ENCODE measurements at regions not wholly inside any gene's neighbourhood (a gene's known extent, or its start where the extent isn't known, plus 50 kb on each side); places are given as distances from the start of the nearest gene placed in this dataset.

DNA sequence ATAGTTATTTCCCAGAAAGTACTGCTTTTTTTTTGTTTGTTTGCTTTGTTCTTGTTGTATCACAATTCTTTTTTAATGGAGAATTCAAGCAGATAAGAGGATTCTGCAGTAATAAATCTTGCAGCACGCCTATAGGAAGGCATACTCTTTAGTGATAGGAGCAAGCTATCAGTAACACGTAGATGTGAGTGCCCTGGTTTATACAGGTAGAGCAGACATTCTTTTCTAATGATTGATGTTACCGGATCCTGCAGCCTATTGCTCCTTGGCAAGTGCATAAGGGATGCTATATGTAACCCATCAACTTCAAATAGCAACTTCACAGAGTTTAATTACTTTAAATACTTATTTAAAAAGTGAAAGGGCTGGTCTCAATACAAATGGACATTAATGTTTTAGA lies 834.2 kb upstream of the GCFC2 start:
- TF ChIP-seq ZNF274 (IDR thresholded peaks at IDR 0.05; ENCODE audit: low read depth, low read length): no peak

DNA sequence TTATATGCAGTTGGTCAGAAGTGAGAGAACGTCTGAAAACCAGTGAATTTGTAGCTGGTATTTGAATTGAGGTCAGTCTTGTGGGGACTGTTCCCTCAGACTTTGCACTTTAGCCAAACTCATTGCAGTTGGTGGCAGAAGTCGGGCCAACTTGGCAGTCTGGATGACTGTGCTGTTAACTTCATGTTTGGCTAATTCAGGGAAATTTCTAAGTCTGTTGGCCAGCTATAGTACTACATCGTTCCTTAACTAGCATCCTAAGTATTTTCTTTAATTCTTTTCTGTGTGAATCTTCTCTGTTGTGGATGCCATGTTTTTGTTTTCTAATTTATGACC lies 806.8 kb upstream of the GCFC2 start:
- no peak for TF ChIP-seq ZNF274 (IDR thresholded peaks at IDR 0.05; ENCODE audit: low read depth, low read length)
- H3K4me3 ChIP-seq (ENCODE audit: low read length): no peak overlapping the region

More for the DNA sequence above, 834.2 kb upstream of the GCFC2 start:
- H3K4me3 ChIP-seq (ENCODE audit: low read length): no peak overlapping the region

DNA sequence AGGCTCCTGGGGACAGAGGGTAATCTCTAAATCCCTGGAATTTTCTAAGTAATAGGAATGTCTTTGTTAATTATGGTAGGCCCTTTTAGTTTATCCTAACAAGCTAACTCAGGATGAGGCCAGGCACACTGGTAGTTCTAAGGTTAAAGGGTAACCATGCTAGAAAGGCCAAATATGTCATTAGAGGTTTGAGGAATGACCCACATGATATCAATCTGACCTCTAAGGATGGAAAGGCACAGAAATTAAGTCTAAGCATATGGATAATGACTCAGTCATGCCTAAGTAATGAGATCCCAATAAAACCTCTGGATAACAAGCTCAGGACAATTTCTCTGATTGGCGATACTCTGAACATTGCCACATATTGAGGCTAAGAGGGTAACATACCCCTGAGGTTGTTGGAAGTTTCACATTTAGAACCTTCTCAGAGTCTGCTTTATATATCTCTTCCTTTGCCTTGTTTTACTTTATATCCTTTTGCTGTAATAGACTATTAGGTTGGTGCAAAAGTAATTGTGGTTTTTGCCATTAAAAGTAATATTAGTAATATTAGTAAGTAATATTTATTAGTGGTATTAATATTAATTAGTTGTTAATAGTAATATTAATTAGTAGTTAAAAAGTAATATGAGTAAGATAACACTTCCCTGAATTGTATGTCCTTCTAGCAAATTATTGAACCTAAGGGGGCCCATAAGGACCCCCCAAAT lies 806.3 kb upstream of the GCFC2 start:
- TF ChIP-seq ZNF274 (IDR thresholded peaks at IDR 0.05; ENCODE audit: low read depth, low read length): no peak

DNA sequence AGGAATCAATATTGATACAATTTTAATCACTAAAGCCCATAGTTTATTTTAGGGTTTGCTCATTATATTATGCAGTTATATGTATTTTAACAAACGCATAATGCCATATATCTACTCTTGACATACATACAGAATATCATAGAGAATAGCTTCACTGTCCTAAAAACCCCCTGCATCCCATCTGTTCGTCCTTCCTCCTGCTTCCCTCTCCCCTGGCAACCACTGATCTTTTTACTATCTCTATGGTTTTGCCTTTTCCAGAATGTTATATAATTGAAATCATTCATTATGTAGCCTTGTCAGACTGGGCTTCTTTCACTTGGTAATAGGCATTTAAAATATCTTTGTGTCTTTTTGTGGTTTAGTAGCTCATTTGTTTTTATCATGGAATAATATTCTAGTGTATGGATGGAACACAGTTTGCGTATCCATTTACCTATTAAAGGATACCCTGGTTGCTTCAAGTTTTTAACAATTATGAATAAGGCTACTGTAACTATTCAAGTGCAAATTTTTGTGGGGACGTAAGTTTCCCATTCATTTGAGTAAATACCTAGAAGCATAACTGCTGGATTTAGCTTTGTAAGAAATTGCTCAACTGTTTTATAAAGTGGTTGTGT lies 801.6 kb upstream of the GCFC2 start:
- TF ChIP-seq ZNF274 (IDR thresholded peaks at IDR 0.05; ENCODE audit: low read depth, low read length): no peak

More for the DNA sequence above, 806.3 kb upstream of the GCFC2 start:
- no peak overlapping the region for H3K4me3 ChIP-seq (ENCODE audit: low read length)

DNA sequence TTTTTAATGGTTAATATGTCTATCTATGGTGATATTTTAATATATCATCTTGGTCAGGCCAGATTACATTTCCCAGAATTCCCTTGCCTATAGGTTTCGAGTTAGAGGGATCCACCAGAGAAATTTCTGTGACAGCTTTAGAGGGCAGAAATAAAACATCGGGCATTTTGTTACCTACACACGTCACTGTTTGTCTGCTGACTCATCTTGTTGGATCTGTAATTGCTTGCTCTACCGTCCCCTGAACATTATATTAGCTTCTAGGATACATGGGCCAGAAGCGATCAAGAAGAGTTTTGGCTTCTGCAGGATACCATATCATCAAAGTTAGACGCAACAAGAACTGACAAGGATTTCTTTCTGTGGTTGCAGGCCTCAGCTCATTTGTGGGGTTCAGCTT lies 795.8 kb upstream of the GCFC2 start:
- H3K4me3 ChIP-seq (ENCODE audit: low read length): no peak overlapping the region
- TF ChIP-seq ZNF274 (IDR thresholded peaks at IDR 0.05; ENCODE audit: low read depth, low read length): no peak

More for the DNA sequence above, 801.6 kb upstream of the GCFC2 start:
- no peak overlapping the region for H3K4me3 ChIP-seq (ENCODE audit: low read length)

DNA sequence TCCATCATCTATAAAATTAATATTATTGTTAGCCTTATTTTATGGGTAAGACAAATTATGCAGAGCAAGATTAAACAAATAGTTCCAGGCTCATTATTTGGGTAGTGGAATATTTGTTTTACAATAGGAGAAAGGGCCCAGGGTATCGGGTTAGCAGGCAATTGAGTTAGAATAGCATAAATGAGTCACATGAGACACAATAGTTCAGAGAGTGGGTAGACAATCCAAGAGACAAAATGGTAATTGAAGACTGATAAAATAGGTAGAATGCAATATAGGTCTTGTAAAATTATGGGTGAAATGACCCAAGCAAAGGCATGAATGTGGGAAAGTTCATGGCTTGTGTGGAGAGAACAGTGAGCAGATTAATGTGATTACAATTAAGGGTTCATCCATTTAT lies 790.9 kb upstream of the GCFC2 start:
- no peak overlapping the region for H3K4me3 ChIP-seq (ENCODE audit: low read length)
- TF ChIP-seq ZNF274 (IDR thresholded peaks at IDR 0.05; ENCODE audit: low read depth, low read length): no peak

DNA sequence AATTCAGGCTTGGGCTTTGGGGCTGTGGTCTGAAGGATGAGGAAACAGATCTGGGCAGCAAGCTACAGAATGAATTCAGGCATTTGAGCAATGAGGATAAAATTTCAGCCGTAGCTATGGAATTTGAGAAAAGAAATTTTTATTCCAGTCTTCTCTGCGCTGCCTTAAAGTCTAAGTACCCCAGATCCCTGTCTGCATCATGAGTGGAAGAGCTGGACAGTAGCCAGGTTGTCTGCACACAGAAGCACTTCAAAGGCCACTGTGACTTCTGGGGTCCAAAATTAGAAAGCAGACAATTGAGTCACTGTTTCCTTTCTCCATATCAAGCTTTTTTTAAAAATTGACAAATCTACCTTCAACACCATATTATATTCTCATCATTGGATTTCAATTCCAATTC lies 787.6 kb upstream of the GCFC2 start:
- H3K4me3 ChIP-seq (ENCODE audit: low read length): no peak overlapping the region
- no peak for TF ChIP-seq ZNF274 (IDR thresholded peaks at IDR 0.05; ENCODE audit: low read depth, low read length)

DNA sequence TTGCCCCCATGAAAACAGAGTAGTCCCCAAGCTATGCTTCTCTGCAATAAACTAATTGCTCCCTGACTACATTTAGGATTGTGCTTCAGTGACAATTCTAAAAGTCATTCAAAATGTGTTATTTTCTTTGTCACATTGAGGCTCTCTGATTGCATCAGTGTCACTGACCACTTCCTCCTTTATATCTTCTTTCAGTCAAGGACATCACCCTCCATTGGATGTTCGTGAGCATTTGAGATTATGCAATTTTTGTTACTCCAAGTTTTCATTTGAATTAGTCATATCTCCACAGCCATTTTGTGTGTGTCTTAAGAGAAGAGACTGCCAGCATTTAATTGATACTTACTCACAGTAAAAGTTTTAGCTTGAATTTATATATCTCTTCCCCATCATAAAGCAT lies 780.8 kb upstream of the GCFC2 start:
- no peak overlapping the region for H3K4me3 ChIP-seq (ENCODE audit: low read length)
- TF ChIP-seq ZNF274 (IDR thresholded peaks at IDR 0.05; ENCODE audit: low read depth, low read length): no peak

DNA sequence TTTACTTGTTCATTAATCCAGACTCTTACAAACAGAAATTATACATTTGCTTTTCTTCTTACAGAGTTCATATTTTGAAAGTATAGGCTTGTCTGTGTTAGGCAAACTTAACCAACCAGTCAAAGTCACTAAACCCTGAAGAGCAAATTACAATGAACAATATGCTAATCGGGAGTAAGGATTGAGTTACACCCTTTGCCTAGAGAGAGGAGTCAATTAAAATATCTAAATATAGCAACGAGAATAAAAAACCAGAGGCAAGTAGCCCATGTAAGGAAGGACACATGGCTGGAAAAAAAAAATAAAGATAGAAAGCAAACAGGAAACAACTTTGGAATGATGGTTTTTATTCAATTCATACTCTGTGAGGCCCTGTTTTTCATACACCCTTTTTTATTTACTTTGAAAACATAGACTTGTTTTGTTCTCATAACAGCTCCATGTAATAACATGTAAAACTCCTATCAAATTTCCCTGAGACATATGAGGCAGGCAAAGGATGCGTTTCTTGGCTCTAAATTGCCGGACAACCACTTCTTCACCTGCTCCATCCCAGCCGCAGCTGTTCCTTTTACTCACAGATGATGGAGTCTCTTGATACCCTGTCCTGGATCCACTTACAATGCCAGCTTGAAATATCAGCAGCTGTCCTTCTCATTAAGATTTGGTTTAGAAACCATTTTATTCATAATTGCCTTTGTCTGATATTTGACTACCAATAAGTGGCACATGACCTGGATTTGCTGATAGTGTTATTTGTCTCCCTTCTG lies 767.7 kb upstream of the GCFC2 start:
- no peak for TF ChIP-seq ZNF274 (IDR thresholded peaks at IDR 0.05; ENCODE audit: low read depth, low read length)
- H3K4me3 ChIP-seq (ENCODE audit: low read length): no peak overlapping the region

DNA sequence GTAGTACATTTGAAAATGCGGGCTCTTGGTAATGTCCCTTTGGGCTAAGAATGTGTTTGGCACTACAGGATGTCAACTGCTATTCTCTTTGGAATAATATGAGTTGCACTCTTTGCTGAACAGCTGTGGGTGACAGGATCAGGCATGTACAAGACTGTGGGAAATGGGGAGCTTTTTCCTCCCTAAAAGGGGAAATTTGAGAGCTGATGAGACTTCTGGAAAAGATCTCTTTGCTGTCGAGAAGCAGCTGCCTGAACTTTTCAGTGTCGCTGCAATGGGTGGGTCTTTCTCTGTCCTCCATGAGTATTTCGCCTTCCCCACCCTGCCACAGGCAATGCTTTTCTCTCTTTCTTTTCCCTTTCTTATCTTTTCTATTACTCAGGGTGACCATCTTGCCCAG lies 762.2 kb upstream of the GCFC2 start:
- TF ChIP-seq ZNF274 (IDR thresholded peaks at IDR 0.05; ENCODE audit: low read depth, low read length): no peak
- H3K4me3 ChIP-seq (ENCODE audit: low read length): no peak overlapping the region

DNA sequence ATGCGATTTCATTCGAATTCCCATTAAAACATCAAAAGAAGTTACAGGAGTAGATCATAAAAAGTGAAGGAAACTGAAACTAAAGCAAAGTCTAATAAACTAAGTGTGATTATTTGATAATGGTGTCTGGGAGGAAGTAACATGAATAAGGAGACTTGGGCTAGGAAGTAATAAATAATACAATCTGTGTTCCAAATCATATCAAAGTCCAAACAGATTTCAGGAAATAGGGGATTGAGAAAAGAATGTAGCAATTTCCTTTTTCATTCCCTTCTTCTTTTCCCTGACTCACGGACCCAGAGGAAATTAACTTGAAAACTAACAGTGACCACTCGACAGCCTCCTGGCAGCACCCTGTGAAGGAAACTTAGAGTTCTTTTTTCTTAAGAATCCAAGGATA lies 758.4 kb upstream of the GCFC2 start:
- no peak for TF ChIP-seq ZNF274 (IDR thresholded peaks at IDR 0.05; ENCODE audit: low read depth, low read length)
- H3K4me3 ChIP-seq (ENCODE audit: low read length): no peak overlapping the region

DNA sequence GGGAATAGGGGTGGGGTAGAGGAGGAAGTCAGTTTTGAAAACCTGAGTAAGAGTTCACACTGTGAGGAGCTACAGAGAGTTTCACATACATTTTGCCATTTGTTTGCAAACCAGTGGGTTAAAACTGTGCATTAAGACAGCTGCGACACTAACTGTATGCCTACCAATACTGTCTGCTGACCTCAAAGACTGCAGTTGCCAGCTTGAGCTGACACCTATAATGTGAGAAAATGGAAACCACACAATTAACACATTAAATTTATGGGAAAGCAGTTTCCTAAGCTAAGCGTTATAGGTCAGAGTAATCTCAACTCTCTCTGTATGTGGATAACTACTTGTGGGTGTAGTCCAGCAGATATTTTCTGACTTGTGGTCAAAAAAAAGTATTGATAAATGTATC lies 756.6 kb upstream of the GCFC2 start:
- no peak overlapping the region for H3K4me3 ChIP-seq (ENCODE audit: low read length)
- no peak for TF ChIP-seq ZNF274 (IDR thresholded peaks at IDR 0.05; ENCODE audit: low read depth, low read length)

DNA sequence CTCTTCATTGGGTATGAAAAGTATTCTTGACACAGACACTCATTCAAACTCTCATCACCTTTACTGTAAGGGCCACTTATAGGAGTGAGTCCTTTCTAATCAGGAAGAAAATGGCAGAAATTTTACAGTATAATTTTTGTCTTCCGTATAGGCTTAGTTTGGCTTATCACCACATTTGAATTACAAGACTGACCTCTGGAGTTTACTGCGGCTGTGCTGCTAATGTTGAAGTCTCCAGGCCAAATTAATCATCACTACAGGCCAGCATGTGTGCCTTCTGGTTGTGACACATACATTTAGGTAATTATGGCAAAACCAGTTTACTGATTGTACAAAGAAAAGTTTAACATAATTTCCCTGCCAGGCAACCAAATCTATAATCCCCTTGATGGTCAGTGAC lies 753.6 kb upstream of the GCFC2 start:
- H3K4me3 ChIP-seq (ENCODE audit: low read length): no peak overlapping the region
- TF ChIP-seq ZNF274 (IDR thresholded peaks at IDR 0.05; ENCODE audit: low read depth, low read length): no peak

DNA sequence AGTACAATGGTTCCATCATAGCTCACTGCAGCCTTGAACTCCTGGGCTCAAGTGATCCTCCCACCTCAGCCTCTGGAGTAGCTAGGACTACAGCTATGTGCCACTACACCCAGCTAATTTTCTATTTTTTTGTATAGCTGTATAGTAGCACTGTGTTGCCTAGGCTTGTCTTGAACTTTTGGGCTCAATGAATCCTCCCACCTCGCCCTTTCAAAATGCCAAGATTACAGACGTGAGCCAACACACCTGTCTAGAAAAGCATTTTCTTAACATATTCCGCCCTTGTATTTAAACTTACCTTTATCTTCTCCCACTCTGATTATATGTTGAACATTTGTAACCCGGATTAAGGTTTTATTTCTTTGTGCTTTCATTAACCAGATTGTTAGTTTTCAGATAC lies 750.7 kb upstream of the GCFC2 start:
- TF ChIP-seq ZNF274 (IDR thresholded peaks at IDR 0.05; ENCODE audit: low read depth, low read length): no peak
- no peak overlapping the region for H3K4me3 ChIP-seq (ENCODE audit: low read length)

DNA sequence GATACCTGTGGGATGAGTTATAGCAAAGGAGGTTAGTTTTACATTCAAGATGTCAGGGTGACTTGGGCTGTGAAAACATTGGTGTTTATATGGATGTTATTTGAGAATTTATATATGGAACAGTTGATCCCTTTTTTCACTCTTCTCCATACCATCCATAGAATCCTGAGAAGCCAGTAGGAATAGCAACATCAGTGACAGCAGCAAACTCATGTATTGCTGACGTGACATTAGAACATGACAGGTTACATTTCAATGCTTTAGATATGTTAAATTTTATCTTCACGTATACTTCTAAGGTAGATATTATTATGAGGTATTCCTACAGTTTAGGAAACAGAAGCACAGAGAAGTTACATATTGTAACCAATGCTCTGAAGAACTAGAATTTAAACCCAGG lies 745.2 kb upstream of the GCFC2 start:
- no peak for TF ChIP-seq ZNF274 (IDR thresholded peaks at IDR 0.05; ENCODE audit: low read depth, low read length)
- no peak overlapping the region for H3K4me3 ChIP-seq (ENCODE audit: low read length)
